ENCODE measurements at regions not wholly inside any gene's neighbourhood (a gene's known extent, or its start where the extent isn't known, plus 50 kb on each side); places are given as distances from the start of the nearest gene placed in this dataset.

GRCh38 chr17:51572115-51572514 is 311.8 kb downstream of the UTP18 start:
- no peak for DNase-seq
